ENCODE measurements at regions not wholly inside any gene's neighbourhood (a gene's known extent, or its start where the extent isn't known, plus 50 kb on each side); places are given as distances from the start of the nearest gene placed in this dataset.
A peak's percentile ranks its signal among the peaks of the same experiment; 100 is the strongest.

DNA sequence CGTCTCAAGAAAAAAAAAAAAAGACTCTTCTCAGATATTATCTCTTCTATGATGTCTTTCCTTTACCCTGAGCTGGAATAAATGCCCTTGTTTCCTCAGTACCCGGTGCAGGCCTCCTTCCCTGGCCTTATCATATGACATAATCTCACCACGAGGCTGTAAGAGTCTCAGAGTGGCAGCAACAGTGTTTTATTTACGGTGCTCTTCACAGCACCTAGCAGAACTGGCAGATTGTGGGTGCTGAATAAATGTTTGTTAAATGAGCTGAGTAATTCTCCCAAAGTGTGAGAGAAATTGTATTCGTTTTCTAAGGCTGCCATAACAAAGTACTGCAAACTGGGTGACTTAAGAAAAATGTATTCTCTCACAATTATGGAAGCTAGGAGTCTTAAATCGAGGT is 82.8 kb upstream of the CD28 start:
- Mint-ChIP-seq H3K4me3 (no peak overlapping the region), H3K27ac (no peak overlapping the region), H3K36me3 (ENCODE audit: low read depth) (no peaks in the 10 kb centered on the region), H3K9me3 (no peaks in the 10 kb centered on the region), H3K27me3 (ENCODE audit: insufficient read depth, low read depth, poor library complexity) (peaks cover 5% of the 10 kb centered on the region), H3K4me1 (no peaks in the 10 kb centered on the region)
- H3K4me1 ChIP-seq (ENCODE audit: insufficient read depth) = no peaks in the 10 kb centered on the region
- DNase-seq (ENCODE audit: low spot score) = no peak
- H3K27me3 ChIP-seq (ENCODE audit: insufficient read depth) = no peaks in the 10 kb centered on the region
- no peaks in the 10 kb centered on the region for H4K20me1 ChIP-seq (replicated peaks; ENCODE audit: insufficient read depth)
- no peaks in the 10 kb centered on the region for H3F3A ChIP-seq (replicated peaks; ENCODE audit: low read depth)
- no peak overlapping the region for H3K27ac ChIP-seq (ENCODE audit: low read depth)
- H2AFZ ChIP-seq = peak overlapping the region; percentile 85
- TF ChIP-seq, protein P1, sequence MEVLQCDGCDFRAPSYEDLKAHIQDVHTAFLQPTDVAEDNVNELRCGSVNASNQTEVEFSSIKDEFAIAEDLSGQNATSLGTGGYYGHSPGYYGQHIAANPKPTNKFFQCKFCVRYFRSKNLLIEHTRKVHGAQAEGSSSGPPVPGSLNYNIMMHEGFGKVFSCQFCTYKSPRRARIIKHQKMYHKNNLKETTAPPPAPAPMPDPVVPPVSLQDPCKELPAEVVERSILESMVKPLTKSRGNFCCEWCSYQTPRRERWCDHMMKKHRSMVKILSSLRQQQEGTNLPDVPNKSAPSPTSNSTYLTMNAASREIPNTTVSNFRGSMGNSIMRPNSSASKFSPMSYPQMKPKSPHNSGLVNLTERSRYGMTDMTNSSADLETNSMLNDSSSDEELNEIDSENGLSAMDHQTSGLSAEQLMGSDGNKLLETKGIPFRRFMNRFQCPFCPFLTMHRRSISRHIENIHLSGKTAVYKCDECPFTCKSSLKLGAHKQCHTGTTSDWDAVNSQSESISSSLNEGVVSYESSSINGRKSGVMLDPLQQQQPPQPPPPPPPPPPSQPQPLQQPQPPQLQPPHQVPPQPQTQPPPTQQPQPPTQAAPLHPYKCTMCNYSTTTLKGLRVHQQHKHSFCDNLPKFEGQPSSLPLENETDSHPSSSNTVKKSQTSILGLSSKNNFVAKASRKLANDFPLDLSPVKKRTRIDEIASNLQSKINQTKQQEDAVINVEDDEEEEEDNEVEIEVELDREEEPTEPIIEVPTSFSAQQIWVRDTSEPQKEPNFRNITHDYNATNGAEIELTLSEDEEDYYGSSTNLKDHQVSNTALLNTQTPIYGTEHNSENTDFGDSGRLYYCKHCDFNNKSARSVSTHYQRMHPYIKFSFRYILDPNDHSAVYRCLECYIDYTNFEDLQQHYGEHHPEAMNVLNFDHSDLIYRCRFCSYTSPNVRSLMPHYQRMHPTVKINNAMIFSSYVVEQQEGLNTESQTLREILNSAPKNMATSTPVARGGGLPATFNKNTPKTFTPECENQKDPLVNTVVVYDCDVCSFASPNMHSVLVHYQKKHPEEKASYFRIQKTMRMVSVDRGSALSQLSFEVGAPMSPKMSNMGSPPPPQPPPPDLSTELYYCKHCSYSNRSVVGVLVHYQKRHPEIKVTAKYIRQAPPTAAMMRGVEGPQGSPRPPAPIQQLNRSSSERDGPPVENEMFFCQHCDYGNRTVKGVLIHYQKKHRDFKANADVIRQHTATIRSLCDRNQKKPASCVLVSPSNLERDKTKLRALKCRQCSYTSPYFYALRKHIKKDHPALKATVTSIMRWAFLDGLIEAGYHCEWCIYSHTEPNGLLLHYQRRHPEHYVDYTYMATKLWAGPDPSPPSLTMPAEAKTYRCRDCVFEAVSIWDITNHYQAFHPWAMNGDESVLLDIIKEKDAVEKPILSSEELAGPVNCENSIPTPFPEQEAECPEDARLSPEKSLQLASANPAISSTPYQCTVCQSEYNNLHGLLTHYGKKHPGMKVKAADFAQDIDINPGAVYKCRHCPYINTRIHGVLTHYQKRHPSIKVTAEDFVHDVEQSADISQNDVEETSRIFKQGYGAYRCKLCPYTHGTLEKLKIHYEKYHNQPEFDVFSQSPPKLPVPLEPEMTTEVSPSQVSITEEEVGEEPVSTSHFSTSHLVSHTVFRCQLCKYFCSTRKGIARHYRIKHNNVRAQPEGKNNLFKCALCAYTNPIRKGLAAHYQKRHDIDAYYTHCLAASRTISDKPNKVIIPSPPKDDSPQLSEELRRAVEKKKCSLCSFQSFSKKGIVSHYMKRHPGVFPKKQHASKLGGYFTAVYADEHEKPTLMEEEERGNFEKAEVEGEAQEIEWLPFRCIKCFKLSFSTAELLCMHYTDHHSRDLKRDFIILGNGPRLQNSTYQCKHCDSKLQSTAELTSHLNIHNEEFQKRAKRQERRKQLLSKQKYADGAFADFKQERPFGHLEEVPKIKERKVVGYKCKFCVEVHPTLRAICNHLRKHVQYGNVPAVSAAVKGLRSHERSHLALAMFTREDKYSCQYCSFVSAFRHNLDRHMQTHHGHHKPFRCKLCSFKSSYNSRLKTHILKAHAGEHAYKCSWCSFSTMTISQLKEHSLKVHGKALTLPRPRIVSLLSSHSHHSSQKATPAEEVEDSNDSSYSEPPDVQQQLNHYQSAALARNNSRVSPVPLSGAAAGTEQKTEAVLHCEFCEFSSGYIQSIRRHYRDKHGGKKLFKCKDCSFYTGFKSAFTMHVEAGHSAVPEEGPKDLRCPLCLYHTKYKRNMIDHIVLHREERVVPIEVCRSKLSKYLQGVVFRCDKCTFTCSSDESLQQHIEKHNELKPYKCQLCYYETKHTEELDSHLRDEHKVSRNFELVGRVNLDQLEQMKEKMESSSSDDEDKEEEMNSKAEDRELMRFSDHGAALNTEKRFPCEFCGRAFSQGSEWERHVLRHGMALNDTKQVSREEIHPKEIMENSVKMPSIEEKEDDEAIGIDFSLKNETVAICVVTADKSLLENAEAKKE (CRISPR knock-in tag; IDR thresholded peaks at IDR 0.05) = no peak
- TF ChIP-seq, protein P2, sequence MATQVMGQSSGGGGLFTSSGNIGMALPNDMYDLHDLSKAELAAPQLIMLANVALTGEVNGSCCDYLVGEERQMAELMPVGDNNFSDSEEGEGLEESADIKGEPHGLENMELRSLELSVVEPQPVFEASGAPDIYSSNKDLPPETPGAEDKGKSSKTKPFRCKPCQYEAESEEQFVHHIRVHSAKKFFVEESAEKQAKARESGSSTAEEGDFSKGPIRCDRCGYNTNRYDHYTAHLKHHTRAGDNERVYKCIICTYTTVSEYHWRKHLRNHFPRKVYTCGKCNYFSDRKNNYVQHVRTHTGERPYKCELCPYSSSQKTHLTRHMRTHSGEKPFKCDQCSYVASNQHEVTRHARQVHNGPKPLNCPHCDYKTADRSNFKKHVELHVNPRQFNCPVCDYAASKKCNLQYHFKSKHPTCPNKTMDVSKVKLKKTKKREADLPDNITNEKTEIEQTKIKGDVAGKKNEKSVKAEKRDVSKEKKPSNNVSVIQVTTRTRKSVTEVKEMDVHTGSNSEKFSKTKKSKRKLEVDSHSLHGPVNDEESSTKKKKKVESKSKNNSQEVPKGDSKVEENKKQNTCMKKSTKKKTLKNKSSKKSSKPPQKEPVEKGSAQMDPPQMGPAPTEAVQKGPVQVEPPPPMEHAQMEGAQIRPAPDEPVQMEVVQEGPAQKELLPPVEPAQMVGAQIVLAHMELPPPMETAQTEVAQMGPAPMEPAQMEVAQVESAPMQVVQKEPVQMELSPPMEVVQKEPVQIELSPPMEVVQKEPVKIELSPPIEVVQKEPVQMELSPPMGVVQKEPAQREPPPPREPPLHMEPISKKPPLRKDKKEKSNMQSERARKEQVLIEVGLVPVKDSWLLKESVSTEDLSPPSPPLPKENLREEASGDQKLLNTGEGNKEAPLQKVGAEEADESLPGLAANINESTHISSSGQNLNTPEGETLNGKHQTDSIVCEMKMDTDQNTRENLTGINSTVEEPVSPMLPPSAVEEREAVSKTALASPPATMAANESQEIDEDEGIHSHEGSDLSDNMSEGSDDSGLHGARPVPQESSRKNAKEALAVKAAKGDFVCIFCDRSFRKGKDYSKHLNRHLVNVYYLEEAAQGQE (IDR thresholded peaks at IDR 0.05; ENCODE audit: unreplicated experiment) = no peak
- TF ChIP-seq ZNF331 (CRISPR knock-in tag; IDR thresholded peaks at IDR 0.05; ENCODE audit: low read depth) = no peak
- no peak for TF ChIP-seq CREB1 (CRISPR knock-in tag; IDR thresholded peaks at IDR 0.05; ENCODE audit: low read depth)
- TF ChIP-seq ZNF114 (CRISPR knock-in tag; IDR thresholded peaks at IDR 0.05) = no peak
- TF ChIP-seq, protein P3, sequence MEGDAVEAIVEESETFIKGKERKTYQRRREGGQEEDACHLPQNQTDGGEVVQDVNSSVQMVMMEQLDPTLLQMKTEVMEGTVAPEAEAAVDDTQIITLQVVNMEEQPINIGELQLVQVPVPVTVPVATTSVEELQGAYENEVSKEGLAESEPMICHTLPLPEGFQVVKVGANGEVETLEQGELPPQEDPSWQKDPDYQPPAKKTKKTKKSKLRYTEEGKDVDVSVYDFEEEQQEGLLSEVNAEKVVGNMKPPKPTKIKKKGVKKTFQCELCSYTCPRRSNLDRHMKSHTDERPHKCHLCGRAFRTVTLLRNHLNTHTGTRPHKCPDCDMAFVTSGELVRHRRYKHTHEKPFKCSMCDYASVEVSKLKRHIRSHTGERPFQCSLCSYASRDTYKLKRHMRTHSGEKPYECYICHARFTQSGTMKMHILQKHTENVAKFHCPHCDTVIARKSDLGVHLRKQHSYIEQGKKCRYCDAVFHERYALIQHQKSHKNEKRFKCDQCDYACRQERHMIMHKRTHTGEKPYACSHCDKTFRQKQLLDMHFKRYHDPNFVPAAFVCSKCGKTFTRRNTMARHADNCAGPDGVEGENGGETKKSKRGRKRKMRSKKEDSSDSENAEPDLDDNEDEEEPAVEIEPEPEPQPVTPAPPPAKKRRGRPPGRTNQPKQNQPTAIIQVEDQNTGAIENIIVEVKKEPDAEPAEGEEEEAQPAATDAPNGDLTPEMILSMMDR (conservative IDR thresholded peaks at IDR 0.05; ENCODE audit: low read depth in 2 of 2) = no peak
- TF ChIP-seq STAT1 (IDR thresholded peaks at IDR 0.05; ENCODE audit: unreplicated experiment) = no peak
- TF ChIP-seq JUNB (IDR thresholded peaks at IDR 0.05; ENCODE audit: unreplicated experiment) = no peak
- H3K9me2 ChIP-seq (ENCODE audit: insufficient read depth) = no peaks in the 10 kb centered on the region
- no peak for ATAC-seq
- no peaks in the 10 kb centered on the region for H3K36me3 ChIP-seq (ENCODE audit: insufficient read depth)
- H3K79me2 ChIP-seq (replicated peaks; ENCODE audit: insufficient read depth) = no peaks in the 10 kb centered on the region
- no peak overlapping the region for H3K4me2 ChIP-seq
- no peak overlapping the region for H3K4me3 ChIP-seq
